Uterus (tissue), 3 donors: ENCODE measurements at regions not wholly inside any gene's neighbourhood (a gene's known extent, or its start where the extent isn't known, plus 50 kb on each side); places are given as distances from the start of the nearest gene placed in this dataset.
"Not testable (repeated sequence)": the region's sequence is repeated elsewhere in the genome, so short reads cannot be mapped to it uniquely, and the experiment has no call there.

ENCODE experiments used
- DNase-seq, 2 donors: peaks; one replicate each; pipeline ENCODE4 v3.0.0-alpha.2; 2019 to 2020
- H3K27ac ChIP-seq, 2 donors: fragments of 200-600 bp; sonication (generic); 1 replicate in 1 of 2; 2 replicates in 1 of 2; pipeline ENCODE4 v1.5.1; 2016 to 2018
- H3K27me3 ChIP-seq, 2 donors: fragments of 200-600 bp; sonication (generic); one replicate each; pipeline ENCODE4 v1.5.1; 2018 to 2019; ENCODE audit warnings: control low read depth in 1 of 2
- H3K36me3 ChIP-seq, 2 donors: fragments of 200-600 bp; sonication (generic); one replicate each; pipeline ENCODE4 v1.5.1; 2019; ENCODE audit warnings: control low read depth in 1 of 2
- H3K4me1 ChIP-seq, 2 donors: fragments of 200-600 bp; sonication (generic); one replicate each; pipeline ENCODE4 v1.5.1; 2018 to 2019; ENCODE audit warnings: control low read depth in 1 of 2
- H3K4me3 ChIP-seq, 2 donors: fragments of 200-600 bp; sonication (generic); 1 replicate in 1 of 2; 2 replicates in 1 of 2; pipeline ENCODE4 v1.5.1; 2018 to 2019; ENCODE audit warnings: mild to moderate bottlenecking in 1 of 2
- H3K9me3 ChIP-seq, 2 donors: fragments of 200-600 bp; sonication (generic); one replicate each; pipeline ENCODE4 v1.5.1; 2019; ENCODE audit warnings: control low read depth in 1 of 2
- POLR2A ChIP-seq, 2 donors: fragments of 450-650 bp; IDR thresholded peaks; one replicate each; pipeline ENCODE4 v1.6.1; 2016; ENCODE audit warnings: antibody characterized with exemption in 2 of 2, mild to moderate bottlenecking in 1 of 2, moderate library complexity in 1 of 2
- intact Hi-C: fragments of 100-400 bp; cut with DNase I; formaldehyde crosslinking; loops from one replicate; pipeline ENCODE4 v1.15.1; 2023; ENCODE audit warnings: low total_unique reads
- TF ChIP-seq, protein P1 (sequence below), 4 experiments: fragments of 200-600 bp in 2 of 4; fragments of 450-650 bp in 2 of 4; sonication (generic) in 2 of 4; IDR thresholded peaks; one replicate each; pipeline ENCODE4 v1.5.1; 2016 to 2019; ENCODE audit warnings: antibody characterized with exemption in 4 of 4, mild to moderate bottlenecking in 2 of 4, moderate library complexity in 1 of 4
- donor health status: DM: yes; HTN: yes; CAD: no.

DNA sequence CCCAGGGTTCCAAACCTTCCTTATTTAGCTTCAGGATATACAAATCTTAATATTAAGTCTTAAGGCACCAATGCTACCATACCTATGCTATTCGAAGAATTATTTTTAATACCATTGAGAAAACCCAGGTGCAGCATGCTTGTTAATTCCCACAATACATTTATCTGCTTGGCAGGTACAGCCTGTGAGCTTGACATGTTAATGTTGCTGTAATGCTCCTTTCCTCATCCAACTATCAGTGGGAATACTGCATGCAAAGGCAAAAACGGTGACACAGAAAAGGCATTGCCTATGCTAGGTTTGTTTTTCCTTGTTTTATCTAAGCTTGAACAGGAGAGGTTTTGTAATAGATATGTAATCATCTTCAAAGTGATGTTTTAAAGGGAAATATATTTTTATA is 135.7 kb upstream of the COX7C start:
- intact Hi-C loops, result no loop called here
- Histone ChIP-seq H3K4me1 (no peaks in the 10 kb centered on the region), H3K27me3 (no peaks in the 10 kb centered on the region), H3K9me3 (no peaks in the 10 kb centered on the region), H3K36me3 (no peaks in the 10 kb centered on the region), H3K27ac (no peak overlapping the region), H3K4me3 (no peak overlapping the region)
- TF ChIP-seq POLR2A (IDR thresholded peaks at IDR 0.05), result no peak
- TF ChIP-seq, protein P1, sequence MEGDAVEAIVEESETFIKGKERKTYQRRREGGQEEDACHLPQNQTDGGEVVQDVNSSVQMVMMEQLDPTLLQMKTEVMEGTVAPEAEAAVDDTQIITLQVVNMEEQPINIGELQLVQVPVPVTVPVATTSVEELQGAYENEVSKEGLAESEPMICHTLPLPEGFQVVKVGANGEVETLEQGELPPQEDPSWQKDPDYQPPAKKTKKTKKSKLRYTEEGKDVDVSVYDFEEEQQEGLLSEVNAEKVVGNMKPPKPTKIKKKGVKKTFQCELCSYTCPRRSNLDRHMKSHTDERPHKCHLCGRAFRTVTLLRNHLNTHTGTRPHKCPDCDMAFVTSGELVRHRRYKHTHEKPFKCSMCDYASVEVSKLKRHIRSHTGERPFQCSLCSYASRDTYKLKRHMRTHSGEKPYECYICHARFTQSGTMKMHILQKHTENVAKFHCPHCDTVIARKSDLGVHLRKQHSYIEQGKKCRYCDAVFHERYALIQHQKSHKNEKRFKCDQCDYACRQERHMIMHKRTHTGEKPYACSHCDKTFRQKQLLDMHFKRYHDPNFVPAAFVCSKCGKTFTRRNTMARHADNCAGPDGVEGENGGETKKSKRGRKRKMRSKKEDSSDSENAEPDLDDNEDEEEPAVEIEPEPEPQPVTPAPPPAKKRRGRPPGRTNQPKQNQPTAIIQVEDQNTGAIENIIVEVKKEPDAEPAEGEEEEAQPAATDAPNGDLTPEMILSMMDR (IDR thresholded peaks at IDR 0.05), result no peak
- DNase-seq, result no peak

DNA sequence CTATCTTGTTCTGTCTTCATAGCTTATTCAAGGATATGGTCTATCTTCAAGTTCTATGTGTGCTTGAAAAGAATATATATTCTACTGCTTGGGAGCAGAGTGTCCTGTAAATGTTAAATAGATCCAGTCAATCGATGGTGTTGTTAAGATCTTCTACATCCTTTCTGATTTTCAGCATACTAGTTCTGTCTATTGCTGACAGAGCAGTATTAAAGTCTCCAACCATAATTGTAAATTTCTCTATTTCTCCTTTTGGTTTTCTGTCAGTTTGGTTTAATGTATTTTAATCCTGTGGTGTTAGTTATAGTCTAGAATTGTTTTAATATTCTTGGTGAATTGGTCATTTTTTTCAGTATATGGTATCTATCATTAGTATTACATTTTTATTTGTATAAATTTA is 124.0 kb upstream of the COX7C start:
- intact Hi-C loops, result no loop called here
- Histone ChIP-seq H3K27ac (no peak overlapping the region), H3K36me3 (no peaks in the 10 kb centered on the region), H3K9me3 (no peaks in the 10 kb centered on the region), H3K4me3 (no peak overlapping the region), H3K4me1 (no peaks in the 10 kb centered on the region), H3K27me3 (no peaks in the 10 kb centered on the region)
- TF ChIP-seq POLR2A (IDR thresholded peaks at IDR 0.05), result no peak
- DNase-seq, result no peak

DNA sequence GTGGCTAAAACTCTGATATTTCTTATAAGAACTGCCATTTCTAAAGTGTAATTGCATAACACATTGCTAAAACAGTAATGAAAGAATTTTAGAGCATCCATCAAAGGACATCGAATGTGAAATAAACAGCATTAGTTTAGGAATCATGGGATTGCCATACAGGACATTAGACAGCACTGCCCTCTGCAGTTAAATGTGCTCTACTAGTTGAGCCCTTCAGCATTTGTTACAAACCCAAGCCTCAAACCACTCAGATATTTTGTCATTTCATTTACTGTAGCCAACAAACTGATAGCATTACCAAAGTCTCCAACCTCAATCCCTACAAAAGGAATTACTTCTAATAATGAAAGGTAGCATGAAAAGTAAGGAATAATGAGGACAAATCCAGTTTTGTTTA is 116.8 kb upstream of the COX7C start:
- Histone ChIP-seq H3K4me3 (no peak overlapping the region), H3K27ac (no peak overlapping the region), H3K36me3 (no peaks in the 10 kb centered on the region), H3K27me3 (no peaks in the 10 kb centered on the region), H3K4me1 (no peaks in the 10 kb centered on the region), H3K9me3 (no peaks in the 10 kb centered on the region)
- no peak for DNase-seq
- intact Hi-C loops, result no loop called here
- TF ChIP-seq, protein P1 (IDR thresholded peaks at IDR 0.05), result no peak
- no peak for TF ChIP-seq POLR2A (IDR thresholded peaks at IDR 0.05)

DNA sequence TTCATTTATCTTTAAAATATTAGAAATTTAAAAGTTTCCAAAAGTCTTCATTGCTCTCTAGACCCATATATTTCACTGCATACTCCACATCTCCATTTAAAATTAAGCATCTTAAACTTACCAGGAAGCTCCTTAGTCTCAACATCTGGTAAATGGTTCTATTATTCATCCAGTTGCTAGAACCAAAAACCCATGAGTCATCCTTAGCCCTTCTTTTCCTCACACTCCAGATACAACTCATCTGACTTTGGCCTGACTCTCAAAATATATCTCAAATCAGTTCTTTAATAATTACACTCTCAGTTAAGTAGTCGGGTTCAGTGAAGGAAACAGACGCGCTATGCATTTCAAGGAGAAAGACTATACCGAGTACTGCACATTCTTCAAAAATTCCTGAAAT is 110.2 kb upstream of the COX7C start:
- H3K9me3 ChIP-seq, result no peaks in the 10 kb centered on the region
- no peaks in the 10 kb centered on the region for H3K27me3 ChIP-seq
- no peak for TF ChIP-seq POLR2A (IDR thresholded peaks at IDR 0.05)
- TF ChIP-seq, protein P1 (IDR thresholded peaks at IDR 0.05), result no peak
- H3K27ac ChIP-seq, result no peak overlapping the region
- H3K4me1 ChIP-seq, result no peaks in the 10 kb centered on the region
- intact Hi-C loops, result no loop called here
- H3K36me3 ChIP-seq, result no peaks in the 10 kb centered on the region
- no peak overlapping the region for H3K4me3 ChIP-seq
- no peak for DNase-seq

DNA sequence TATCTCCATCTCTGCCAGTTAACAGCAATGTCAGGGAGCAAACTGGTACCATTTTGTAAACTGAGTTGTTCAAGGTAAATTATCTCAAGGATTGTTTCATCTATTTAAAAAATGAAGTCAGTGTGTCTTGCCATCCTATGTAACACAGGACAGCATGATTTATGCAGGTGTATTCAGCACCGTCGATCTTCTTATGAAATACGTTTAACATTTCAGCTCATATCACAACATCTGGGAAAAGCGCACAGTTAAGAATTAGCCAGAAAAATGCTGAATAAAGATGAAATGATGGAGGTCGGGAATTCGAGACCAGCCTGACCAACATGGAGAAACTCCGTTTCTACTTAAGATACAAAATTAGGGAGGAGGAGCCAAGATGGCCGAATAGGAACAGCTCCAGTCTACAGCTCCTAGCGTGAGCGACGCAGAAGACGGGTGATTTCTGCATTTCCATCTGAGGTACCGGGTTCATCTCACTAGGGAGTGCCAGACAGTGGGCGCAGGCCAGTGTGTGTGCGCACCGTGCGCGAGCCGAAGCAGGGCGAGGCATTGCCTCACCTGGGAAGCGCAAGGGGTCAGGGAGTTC is 107.3 kb upstream of the COX7C start:
- H3K4me1 ChIP-seq, H3K4me3 ChIP-seq, DNase-seq, H3K36me3 ChIP-seq, H3K27ac ChIP-seq, intact Hi-C loops, H3K27me3 ChIP-seq, H3K9me3 ChIP-seq: not testable (repeated sequence)

DNA sequence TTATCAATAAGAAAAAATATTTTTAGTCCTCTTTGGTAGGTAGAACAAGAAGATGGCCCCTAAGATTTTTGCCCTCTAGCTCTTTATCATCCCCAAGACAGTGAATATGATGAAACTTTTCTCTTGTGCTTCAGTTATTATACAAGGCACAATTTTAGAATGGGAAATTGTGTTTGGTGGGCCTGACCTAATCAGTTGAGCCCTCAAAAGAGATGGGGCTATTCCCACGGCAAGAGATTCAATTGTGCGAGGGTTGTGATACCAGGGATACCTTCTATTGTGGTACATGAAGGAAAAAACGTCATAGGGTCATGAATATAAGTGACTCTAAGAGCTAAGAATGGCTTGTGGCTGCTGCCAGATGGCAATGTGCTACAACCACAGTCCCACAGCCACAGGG is 94.0 kb upstream of the COX7C start:
- no peak for TF ChIP-seq POLR2A (IDR thresholded peaks at IDR 0.05)
- TF ChIP-seq, protein P1 (IDR thresholded peaks at IDR 0.05), result no peak
- intact Hi-C loops, result no loop called here
- Histone ChIP-seq H3K4me3 (no peak overlapping the region), H3K4me1 (no peaks in the 10 kb centered on the region), H3K27ac (no peak overlapping the region), H3K27me3 (no peaks in the 10 kb centered on the region), H3K9me3 (no peaks in the 10 kb centered on the region), H3K36me3 (no peaks in the 10 kb centered on the region)
- DNase-seq, result no peak
